ENCODE measurements at regions not wholly inside any gene's neighbourhood (a gene's known extent, or its start where the extent isn't known, plus 50 kb on each side); places are given as distances from the start of the nearest gene placed in this dataset.

- TF ChIP-seq POLR2A (IDR thresholded peaks at IDR 0.05; ENCODE audit: borderline replicate concordance, extremely low read depth, insufficient read depth, insufficient read length), result no peak
- TF ChIP-seq MAX (IDR thresholded peaks at IDR 0.05), result no peak
- TF ChIP-seq CTCF (IDR thresholded peaks at IDR 0.05 in 2 of 3, conservative IDR thresholded peaks at IDR 0.05 in 1 of 3; ENCODE audit: borderline replicate concordance in 1 of 3, insufficient read depth in 1 of 3, low read depth in 2 of 3, low read length in 2 of 3), result no peak
- no peak for TF ChIP-seq EZH2 (IDR thresholded peaks at IDR 0.05)
- TF ChIP-seq POLR2AphosphoS5 (IDR thresholded peaks at IDR 0.05; ENCODE audit: low read depth, low read length), result no peak
- TF ChIP-seq YY1 (IDR thresholded peaks at IDR 0.05; ENCODE audit: extremely low read depth, insufficient replicate concordance, low read depth, low read length), result no peak
- no peak for TF ChIP-seq CEBPB (IDR thresholded peaks at IDR 0.05; ENCODE audit: low read depth)
- no peak for TF ChIP-seq REST (IDR thresholded peaks at IDR 0.05; ENCODE audit: low read depth)
- no peak for TF ChIP-seq TCF7L2 (IDR thresholded peaks at IDR 0.05; ENCODE audit: borderline replicate concordance, extremely low read depth, insufficient read depth, insufficient read length)
- TF ChIP-seq JUND (IDR thresholded peaks at IDR 0.05), result no peak
- TF ChIP-seq ZNF274 (IDR thresholded peaks at IDR 0.05; ENCODE audit: low read depth, low read length), result no peak
- TF ChIP-seq ATF3 (IDR thresholded peaks at IDR 0.05), result no peak
- TF ChIP-seq SP1 (IDR thresholded peaks at IDR 0.05; ENCODE audit: low read depth), result no peak
Observed at GRCh38 chr17:79513820-79514535, 96.9 kb downstream of the RBFOX3 start.
